ENCODE measurements at regions not wholly inside any gene's neighbourhood (a gene's known extent, or its start where the extent isn't known, plus 50 kb on each side); places are given as distances from the start of the nearest gene placed in this dataset.

- H3K36me3 ChIP-seq (replicated peaks in 1 of 2; ENCODE audit: insufficient read depth in 1 of 2, low read depth in 2 of 2): no peaks in the 10 kb centered on the region
- H3K4me1 ChIP-seq: no peaks in the 10 kb centered on the region
- no peak for TF ChIP-seq CTCF (IDR thresholded peaks at IDR 0.05)
- no peak for TF ChIP-seq POLR2A (IDR thresholded peaks at IDR 0.05)
- no peaks in the 10 kb centered on the region for H3K27me3 ChIP-seq
- intact Hi-C loops (cut with DNase I): no loop called here
- H3K4me3 ChIP-seq: no peak overlapping the region
- ATAC-seq (no peak), DNase-seq (no peak)
- H3K9me3 ChIP-seq: no peaks in the 10 kb centered on the region
- no peak overlapping the region for H3K27ac ChIP-seq
Observed at GRCh38 chr16:52034830-52035229, 512.1 kb downstream of the TOX3 start.

DNA sequence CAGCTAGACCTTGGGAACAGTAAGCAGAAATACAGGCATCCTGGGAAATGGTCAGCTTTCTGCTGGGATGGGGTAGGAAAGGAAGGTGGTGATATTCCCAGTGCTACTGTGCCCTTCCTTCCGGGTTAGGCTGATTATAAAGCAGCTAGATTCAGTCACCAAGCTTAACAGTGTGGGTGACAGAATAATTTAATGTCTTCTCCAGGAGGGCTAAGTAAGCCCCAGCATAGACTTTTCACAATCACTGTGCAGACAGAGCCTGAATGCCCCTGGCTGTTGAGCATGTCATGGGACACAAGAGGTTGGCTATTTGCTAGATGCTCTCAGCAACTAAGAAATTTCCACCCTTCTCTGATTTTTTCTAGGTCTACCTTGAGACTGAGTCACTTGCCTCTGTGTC, 513.0 kb downstream of the TOX3 start:
- Histone ChIP-seq H3K4me1 (no peaks in the 10 kb centered on the region), H3K36me3 (replicated peaks in 1 of 2; ENCODE audit: insufficient read depth in 1 of 2, low read depth in 2 of 2) (no peaks in the 10 kb centered on the region), H3K9me3 (no peaks in the 10 kb centered on the region), H3K27ac (no peak overlapping the region), H3K4me3 (no peak overlapping the region), H3K27me3 (no peaks in the 10 kb centered on the region)
- no peak for TF ChIP-seq CTCF (IDR thresholded peaks at IDR 0.05)
- TF ChIP-seq POLR2A (IDR thresholded peaks at IDR 0.05): no peak
- WGBS, 2 donors: 41 to 47% methylated on average over 1 of the region's 1 CpG
- DNase-seq (no peak), ATAC-seq (no peak)
- intact Hi-C loops (cut with DNase I): no loop called here

DNA sequence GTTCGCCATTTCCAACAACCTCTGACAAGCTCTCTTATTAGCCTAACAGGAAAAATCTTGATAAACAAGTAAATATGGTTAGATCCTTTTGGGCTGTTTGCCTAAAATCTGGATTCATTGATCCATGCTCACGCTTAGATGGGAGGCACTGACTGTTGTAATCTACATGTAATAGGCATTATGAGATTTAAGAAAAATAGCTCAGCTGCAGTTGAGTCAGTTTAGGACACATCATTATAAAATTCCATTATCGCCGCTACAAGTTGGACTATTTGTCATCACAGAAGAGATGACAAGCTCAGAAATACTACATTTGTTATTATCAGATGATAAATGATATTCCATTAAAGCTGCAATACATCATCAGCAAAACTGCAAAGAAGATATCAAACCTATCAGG, 524.0 kb downstream of the TOX3 start:
- ATAC-seq (no peak), DNase-seq (no peak)
- TF ChIP-seq POLR2A (IDR thresholded peaks at IDR 0.05) (no peak), CTCF (IDR thresholded peaks at IDR 0.05) (no peak)
- WGBS, 2 donors: 27 to 36% methylated on average over 4 of the region's 4 CpGs
- Histone ChIP-seq H3K36me3 (replicated peaks in 1 of 2; ENCODE audit: insufficient read depth in 1 of 2, low read depth in 2 of 2) (no peaks in the 10 kb centered on the region), H3K4me3 (no peak overlapping the region), H3K27ac (no peak overlapping the region), H3K4me1 (no peaks in the 10 kb centered on the region), H3K9me3 (no peaks in the 10 kb centered on the region), H3K27me3 (no peaks in the 10 kb centered on the region)
- intact Hi-C loops (cut with DNase I): no loop called here

GRCh38 chr16:52022177-52022576, 524.8 kb downstream of the TOX3 start:
- Histone ChIP-seq H3K36me3 (replicated peaks in 1 of 2; ENCODE audit: insufficient read depth in 1 of 2, low read depth in 2 of 2) (no peaks in the 10 kb centered on the region), H3K27me3 (no peaks in the 10 kb centered on the region), H3K4me1 (no peaks in the 10 kb centered on the region), H3K4me3 (no peak overlapping the region), H3K9me3 (no peaks in the 10 kb centered on the region), H3K27ac (no peak overlapping the region)
- ATAC-seq (no peak), DNase-seq (no peak)
- WGBS, 2 donors: 62 to 80% methylated on average over 3 of the region's 3 CpGs
- TF ChIP-seq POLR2A (IDR thresholded peaks at IDR 0.05) (no peak), CTCF (IDR thresholded peaks at IDR 0.05) (no peak)
- intact Hi-C loops (cut with DNase I): no loop called here

- H3K27me3 ChIP-seq: no peaks in the 10 kb centered on the region
- H3K36me3 ChIP-seq (replicated peaks in 1 of 2; ENCODE audit: insufficient read depth in 1 of 2, low read depth in 2 of 2): no peaks in the 10 kb centered on the region
- H3K4me1 ChIP-seq: no peaks in the 10 kb centered on the region
- ATAC-seq (no peak), DNase-seq (no peak)
- H3K9me3 ChIP-seq: no peaks in the 10 kb centered on the region
- no peak overlapping the region for H3K27ac ChIP-seq
- no peak overlapping the region for H3K4me3 ChIP-seq
- intact Hi-C loops (cut with DNase I): no loop called here
- no peak for TF ChIP-seq POLR2A (IDR thresholded peaks at IDR 0.05)
- TF ChIP-seq CTCF (IDR thresholded peaks at IDR 0.05): no peak
- WGBS, 2 donors: 22 to 33% methylated on average over 2 of the region's 2 CpGs
Observed at GRCh38 chr16:52016387-52016786, 530.6 kb downstream of the TOX3 start.
